ENCODE measurements at regions not wholly inside any gene's neighbourhood (a gene's known extent, or its start where the extent isn't known, plus 50 kb on each side); places are given as distances from the start of the nearest gene placed in this dataset.

DNA sequence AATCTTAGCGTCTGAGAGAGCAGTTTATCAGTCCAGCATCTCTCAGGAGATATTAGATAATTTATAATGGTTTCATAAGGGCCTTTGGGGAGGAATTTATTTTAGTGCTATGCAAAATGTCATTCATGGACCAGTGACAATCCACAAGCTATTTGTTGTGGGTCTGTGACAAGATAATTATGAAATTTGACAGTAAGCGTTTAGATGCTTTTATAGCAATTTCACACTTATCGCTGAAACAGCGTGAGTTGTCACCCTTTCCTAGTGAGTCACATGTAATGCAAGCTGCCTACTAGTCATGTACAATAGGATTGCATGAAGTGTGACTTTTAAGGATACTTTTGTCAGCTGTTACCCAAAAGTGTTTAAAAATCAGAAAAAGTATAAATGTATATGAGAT lies 315.6 kb upstream of the THBS1 start:
- TF ChIP-seq, protein P1, sequence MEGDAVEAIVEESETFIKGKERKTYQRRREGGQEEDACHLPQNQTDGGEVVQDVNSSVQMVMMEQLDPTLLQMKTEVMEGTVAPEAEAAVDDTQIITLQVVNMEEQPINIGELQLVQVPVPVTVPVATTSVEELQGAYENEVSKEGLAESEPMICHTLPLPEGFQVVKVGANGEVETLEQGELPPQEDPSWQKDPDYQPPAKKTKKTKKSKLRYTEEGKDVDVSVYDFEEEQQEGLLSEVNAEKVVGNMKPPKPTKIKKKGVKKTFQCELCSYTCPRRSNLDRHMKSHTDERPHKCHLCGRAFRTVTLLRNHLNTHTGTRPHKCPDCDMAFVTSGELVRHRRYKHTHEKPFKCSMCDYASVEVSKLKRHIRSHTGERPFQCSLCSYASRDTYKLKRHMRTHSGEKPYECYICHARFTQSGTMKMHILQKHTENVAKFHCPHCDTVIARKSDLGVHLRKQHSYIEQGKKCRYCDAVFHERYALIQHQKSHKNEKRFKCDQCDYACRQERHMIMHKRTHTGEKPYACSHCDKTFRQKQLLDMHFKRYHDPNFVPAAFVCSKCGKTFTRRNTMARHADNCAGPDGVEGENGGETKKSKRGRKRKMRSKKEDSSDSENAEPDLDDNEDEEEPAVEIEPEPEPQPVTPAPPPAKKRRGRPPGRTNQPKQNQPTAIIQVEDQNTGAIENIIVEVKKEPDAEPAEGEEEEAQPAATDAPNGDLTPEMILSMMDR (IDR thresholded peaks at IDR 0.05; ENCODE audit: insufficient read depth, low read length, poor library complexity, severe bottlenecking) = no peak
- TF ChIP-seq EZH2phosphoT487 (conservative IDR thresholded peaks at IDR 0.05; ENCODE audit: low read length) = no peak

Measured in SU-DHL-6 (cell line).